ENCODE measurements at regions not wholly inside any gene's neighbourhood (a gene's known extent, or its start where the extent isn't known, plus 50 kb on each side); places are given as distances from the start of the nearest gene placed in this dataset.
"Not testable (repeated sequence)": the region's sequence is repeated elsewhere in the genome, so short reads cannot be mapped to it uniquely, and the experiment has no call there.

GRCh38 chr10:23493711-23494110, 54.8 kb downstream of the OTUD1 start:
- H3K36me3 Mint-ChIP-seq (ENCODE audit: low read depth), result no peaks in the 10 kb centered on the region
- no peak overlapping the region for H3K27ac Mint-ChIP-seq
- H3K4me1 Mint-ChIP-seq, result no peaks in the 10 kb centered on the region
- H3K9me3 Mint-ChIP-seq, result no peaks in the 10 kb centered on the region
- no peak overlapping the region for H3K4me3 Mint-ChIP-seq
- TF ChIP-seq CTCF (IDR thresholded peaks at IDR 0.05; ENCODE audit: unreplicated experiment in 3 of 3), result no peak
- H3K27me3 Mint-ChIP-seq (ENCODE audit: low read depth), result peaks cover 10% of the 10 kb centered on the region

- TF ChIP-seq CTCF (IDR thresholded peaks at IDR 0.05; ENCODE audit: unreplicated experiment in 3 of 3), result no peak
- Mint-ChIP-seq H3K4me3 (no peak overlapping the region), H3K36me3 (ENCODE audit: low read depth) (no peaks in the 10 kb centered on the region), H3K4me1 (no peaks in the 10 kb centered on the region), H3K27ac (no peak overlapping the region), H3K9me3 (no peaks in the 10 kb centered on the region), H3K27me3 (ENCODE audit: low read depth) (peaks cover 6% of the 10 kb centered on the region)
These were observed 57.9 kb downstream of the OTUD1 start for GRCh38 chr10:23496727-23497126.

GRCh38 chr10:23499372-23500132, 60.7 kb downstream of the OTUD1 start:
- peaks cover 3% of the 10 kb centered on the region for H3K27me3 Mint-ChIP-seq (ENCODE audit: low read depth)
- H3K36me3 Mint-ChIP-seq (ENCODE audit: low read depth), result no peaks in the 10 kb centered on the region
- no peaks in the 10 kb centered on the region for H3K4me1 Mint-ChIP-seq
- no peak overlapping the region for H3K27ac Mint-ChIP-seq
- H3K9me3 Mint-ChIP-seq, result no peaks in the 10 kb centered on the region
- H3K4me3 Mint-ChIP-seq, result no peak overlapping the region
- TF ChIP-seq CTCF (IDR thresholded peaks at IDR 0.05; ENCODE audit: unreplicated experiment in 3 of 3), result no peak

DNA sequence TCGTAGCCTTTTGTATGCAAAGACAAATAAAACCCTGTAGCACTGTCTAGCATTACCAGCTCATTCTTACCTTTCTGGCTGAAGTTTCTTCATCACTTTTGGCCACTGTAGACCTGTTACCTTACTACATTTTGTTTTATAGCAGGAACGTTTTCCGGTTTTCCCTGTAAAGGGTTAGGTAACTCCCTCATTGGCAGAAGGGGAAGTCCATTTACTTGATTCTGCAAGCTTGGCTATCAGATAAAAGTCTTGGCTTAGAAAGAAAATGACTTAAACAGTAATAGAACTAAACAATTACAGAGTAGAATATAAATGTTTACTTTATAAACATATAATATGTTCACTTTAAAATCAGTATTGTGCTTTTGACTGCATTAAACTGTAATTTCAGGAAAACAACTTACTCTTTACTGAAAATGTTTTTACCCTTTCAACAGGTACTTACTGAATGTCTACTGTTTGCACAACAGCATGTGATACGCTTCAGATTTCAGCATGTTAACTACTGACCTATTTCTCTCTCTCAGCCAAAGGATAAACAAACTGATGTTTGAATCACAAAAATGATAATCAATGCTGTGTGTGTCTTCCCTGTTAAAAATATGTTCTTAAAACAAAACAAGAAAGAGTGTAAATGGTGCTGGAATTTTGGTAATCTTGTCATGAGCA, 67.1 kb downstream of the OTUD1 start:
- Mint-ChIP-seq H3K27me3 (ENCODE audit: low read depth) (no peaks in the 10 kb centered on the region), H3K27ac (no peak overlapping the region), H3K4me3 (no peak overlapping the region), H3K9me3 (peaks cover 14% of the 10 kb centered on the region), H3K36me3 (ENCODE audit: low read depth) (no peaks in the 10 kb centered on the region), H3K4me1 (no peaks in the 10 kb centered on the region)
- no peak for TF ChIP-seq CTCF (IDR thresholded peaks at IDR 0.05; ENCODE audit: unreplicated experiment in 3 of 3)

- H3K27ac Mint-ChIP-seq, result no peak overlapping the region
- H3K4me3 Mint-ChIP-seq, result no peak overlapping the region
- H3K36me3 Mint-ChIP-seq (ENCODE audit: low read depth), result no peaks in the 10 kb centered on the region
- H3K27me3 Mint-ChIP-seq (ENCODE audit: low read depth), result peaks cover 18% of the 10 kb centered on the region
- H3K9me3 Mint-ChIP-seq, result peaks cover 33% of the 10 kb centered on the region
- TF ChIP-seq CTCF (IDR thresholded peaks at IDR 0.05; ENCODE audit: unreplicated experiment in 3 of 3), result no peak
- no peaks in the 10 kb centered on the region for H3K4me1 Mint-ChIP-seq
These were observed 73.6 kb downstream of the OTUD1 start for GRCh38 chr10:23512355-23513058.

DNA sequence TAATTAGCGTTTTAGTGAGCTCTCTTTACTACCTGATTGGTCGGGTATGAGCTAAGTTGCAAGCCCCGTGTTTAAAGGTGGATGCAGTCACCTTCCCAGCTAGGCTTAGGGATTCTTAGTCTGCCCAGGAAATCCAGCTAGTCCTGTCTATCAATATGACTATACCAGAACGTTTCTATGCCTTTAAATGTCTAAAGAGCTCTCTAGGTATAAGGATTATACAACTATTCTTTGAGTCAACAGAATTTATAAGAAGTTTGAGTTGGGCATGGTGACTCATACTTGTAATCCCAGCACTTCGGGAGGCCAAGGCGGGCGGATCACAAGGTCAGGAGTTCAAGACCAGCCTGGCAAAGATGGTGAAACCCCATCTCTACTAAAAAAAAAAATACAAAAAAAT, 74.7 kb downstream of the OTUD1 start:
- not testable (repeated sequence) for H3K4me3 Mint-ChIP-seq; H3K27ac Mint-ChIP-seq; H3K36me3 Mint-ChIP-seq (ENCODE audit: low read depth); H3K4me1 Mint-ChIP-seq
- Mint-ChIP-seq H3K9me3 (peaks cover 29% of the 10 kb centered on the region), H3K27me3 (ENCODE audit: low read depth) (peaks cover 18% of the 10 kb centered on the region)

All from nephron (organoid).